Progenitor cell of endocrine pancreas (in vitro differentiated cells): ENCODE measurements at regions not wholly inside any gene's neighbourhood (a gene's known extent, or its start where the extent isn't known, plus 50 kb on each side); places are given as distances from the start of the nearest gene placed in this dataset.

Source experiments
- DNase-seq: peaks from one replicate; pipeline ENCODE4 v3.0.0; 2021; ENCODE audit warnings: low spot score; ENCODE audit not compliant: unreplicated experiment
- H3K27ac Mint-ChIP-seq: 2 replicates; pipeline ENCODE4 v1.8.0; 2021; ENCODE audit warnings: mild to moderate bottlenecking, moderate library complexity, mixed read lengths
- H3K27me3 Mint-ChIP-seq: 2 replicates; pipeline ENCODE4 v1.8.0; 2021; ENCODE audit warnings: mixed read lengths
- H3K36me3 Mint-ChIP-seq: 2 replicates; pipeline ENCODE4 v1.8.0; 2022; ENCODE audit warnings: mixed read lengths; ENCODE audit not compliant: insufficient read depth
- H3K4me1 Mint-ChIP-seq: 2 replicates; pipeline ENCODE4 v1.8.0; 2021; ENCODE audit warnings: low read depth, mixed read lengths
- H3K4me3 Mint-ChIP-seq: 2 replicates; pipeline ENCODE4 v1.8.0; 2021; ENCODE audit warnings: low read depth, mild to moderate bottlenecking, moderate library complexity, mixed read lengths
- H3K9me3 Mint-ChIP-seq: 2 replicates; pipeline ENCODE4 v1.8.0; 2021; ENCODE audit warnings: low read depth, mixed read lengths
- CTCF ChIP-seq: fragments of 200-600 bp; sonication (generic); IDR thresholded peaks from one replicate; pipeline ENCODE4 v1.5.0; 2021; ENCODE audit warnings: antibody characterized with exemption, mild to moderate bottlenecking; ENCODE audit not compliant: unreplicated experiment

GRCh38 chr21:16536643-16537434 lies 807.1 kb downstream of the USP25 start:
- no peak overlapping the region for H3K4me3 Mint-ChIP-seq
- TF ChIP-seq CTCF = no peak
- peaks cover 3% of the 10 kb centered on the region for H3K36me3 Mint-ChIP-seq
- no peak for DNase-seq
- H3K27ac Mint-ChIP-seq = no peak overlapping the region
- H3K27me3 Mint-ChIP-seq = no peaks in the 10 kb centered on the region
- H3K9me3 Mint-ChIP-seq = no peaks in the 10 kb centered on the region
- peaks cover 3% of the 10 kb centered on the region for H3K4me1 Mint-ChIP-seq

- peaks cover 3% of the 10 kb centered on the region for H3K4me1 Mint-ChIP-seq
- H3K36me3 Mint-ChIP-seq = peaks cover 3% of the 10 kb centered on the region
- no peak overlapping the region for H3K4me3 Mint-ChIP-seq
- TF ChIP-seq CTCF = no peak
- H3K9me3 Mint-ChIP-seq = no peaks in the 10 kb centered on the region
- no peak overlapping the region for H3K27ac Mint-ChIP-seq
- DNase-seq = no peak
- no peaks in the 10 kb centered on the region for H3K27me3 Mint-ChIP-seq
These were observed 807.7 kb downstream of the USP25 start for GRCh38 chr21:16537501-16537900.

- H3K4me3 Mint-ChIP-seq = no peak overlapping the region
- DNase-seq = no peak
- H3K4me1 Mint-ChIP-seq = peaks cover 3% of the 10 kb centered on the region
- peaks cover 3% of the 10 kb centered on the region for H3K36me3 Mint-ChIP-seq
- no peaks in the 10 kb centered on the region for H3K9me3 Mint-ChIP-seq
- H3K27me3 Mint-ChIP-seq = no peaks in the 10 kb centered on the region
- no peak overlapping the region for H3K27ac Mint-ChIP-seq
- TF ChIP-seq CTCF = no peak
These were observed 808.6 kb downstream of the USP25 start for GRCh38 chr21:16538405-16538804.

GRCh38 chr21:16538936-16539440 lies 809.2 kb downstream of the USP25 start:
- no peaks in the 10 kb centered on the region for H3K27me3 Mint-ChIP-seq
- H3K4me1 Mint-ChIP-seq = peaks cover 1% of the 10 kb centered on the region
- TF ChIP-seq CTCF = no peak
- DNase-seq = no peak
- H3K36me3 Mint-ChIP-seq = peaks cover 3% of the 10 kb centered on the region
- no peak overlapping the region for H3K4me3 Mint-ChIP-seq
- no peak overlapping the region for H3K27ac Mint-ChIP-seq
- no peaks in the 10 kb centered on the region for H3K9me3 Mint-ChIP-seq

- peaks cover 3% of the 10 kb centered on the region for H3K36me3 Mint-ChIP-seq
- H3K27ac Mint-ChIP-seq = no peak overlapping the region
- TF ChIP-seq CTCF = no peak
- no peaks in the 10 kb centered on the region for H3K9me3 Mint-ChIP-seq
- no peak overlapping the region for H3K4me3 Mint-ChIP-seq
- H3K4me1 Mint-ChIP-seq = no peaks in the 10 kb centered on the region
- no peak for DNase-seq
- no peaks in the 10 kb centered on the region for H3K27me3 Mint-ChIP-seq
These were observed 811.4 kb downstream of the USP25 start for GRCh38 chr21:16540966-16541727.
